Calu3 (cell line): ENCODE measurements at regions not wholly inside any gene's neighbourhood (a gene's known extent, or its start where the extent isn't known, plus 50 kb on each side); places are given as distances from the start of the nearest gene placed in this dataset.

ENCODE experiments used
- BruUV-seq: library from RNA; stranded (reverse); fragments of 400-500 nt; replicated peaks from 2 replicates; lab custom pipeline; 2021; lab: Mats Ljungman, UMichigan
- CTCF ChIA-PET: fragments of 300-600 bp; sonication (Branson Sonifier 250); formaldehyde crosslinking; loops from one replicate; lab custom pipeline; 2022; ENCODE audit warnings: antibody characterized with exemption; lab: Charles Lee
- DNase-seq: peaks from one replicate; pipeline ENCODE4 v3.0.0; 2022
- H3K27ac Mint-ChIP-seq: one replicate; pipeline ENCODE4 v1.8.0; 2022; ENCODE audit warnings: mixed read lengths; ENCODE audit not compliant: unreplicated experiment
- H3K27me3 Mint-ChIP-seq: one replicate; pipeline ENCODE4 v1.8.0; 2022; ENCODE audit warnings: mixed read lengths; ENCODE audit not compliant: unreplicated experiment
- H3K36me3 Mint-ChIP-seq: one replicate; pipeline ENCODE4 v1.8.0; 2022; ENCODE audit warnings: mild to moderate bottlenecking, moderate library complexity, mixed read lengths; ENCODE audit not compliant: insufficient read depth, unreplicated experiment
- H3K4me1 Mint-ChIP-seq: one replicate; pipeline ENCODE4 v1.8.0; 2022; ENCODE audit warnings: mild to moderate bottlenecking, low read depth, mixed read lengths; ENCODE audit not compliant: unreplicated experiment
- H3K4me3 Mint-ChIP-seq: one replicate; pipeline ENCODE4 v1.8.0; 2022; ENCODE audit warnings: mild to moderate bottlenecking, low read depth, moderate library complexity, mixed read lengths; ENCODE audit not compliant: unreplicated experiment
- H3K9me3 Mint-ChIP-seq: one replicate; pipeline ENCODE4 v1.8.0; 2022; ENCODE audit warnings: low read depth, mixed read lengths; ENCODE audit not compliant: unreplicated experiment
- intact Hi-C: fragments of 100-400 bp; cut with micrococcal nuclease; formaldehyde crosslinking; loops from one replicate; pipeline ENCODE4 v1.10.0; 2022; ENCODE audit not compliant: unreplicated experiment
- TF ChIP-seq, protein P1 (sequence below): fragments of 200-600 bp; IDR thresholded peaks from one replicate; pipeline ENCODE4 v1.8.0; 2022; ENCODE audit warnings: antibody characterized with exemption; ENCODE audit not compliant: unreplicated experiment

DNA sequence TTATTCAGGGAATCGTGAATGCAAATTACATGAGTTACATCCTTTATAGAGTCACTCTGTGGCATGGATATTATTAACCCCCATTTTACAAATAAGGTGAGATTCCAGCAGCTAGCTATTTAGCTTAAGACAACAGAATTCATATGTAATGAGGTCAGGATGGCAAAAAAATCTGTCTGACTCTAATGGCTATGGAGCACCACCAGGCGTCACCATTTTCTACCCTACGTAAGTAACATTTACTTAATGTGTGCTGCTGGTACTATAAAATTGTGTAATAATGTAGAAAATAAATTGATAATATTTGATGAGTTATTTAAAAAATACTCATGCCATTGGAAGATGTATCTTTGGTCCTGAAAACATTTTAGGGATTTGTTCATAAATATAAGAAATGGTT is 2040.1 kb upstream of the LRRTM1 start:
- no peak overlapping the region for H3K27ac Mint-ChIP-seq
- H3K4me3 Mint-ChIP-seq: no peak overlapping the region
- H3K9me3 Mint-ChIP-seq: peaks cover 2% of the 10 kb centered on the region
- no peak for DNase-seq
- no TSS peak for BruUV-seq
- CTCF ChIA-PET: no interaction called here
- H3K27me3 Mint-ChIP-seq: no peaks in the 10 kb centered on the region
- H3K36me3 Mint-ChIP-seq: no peaks in the 10 kb centered on the region
- TF ChIP-seq, protein P1, sequence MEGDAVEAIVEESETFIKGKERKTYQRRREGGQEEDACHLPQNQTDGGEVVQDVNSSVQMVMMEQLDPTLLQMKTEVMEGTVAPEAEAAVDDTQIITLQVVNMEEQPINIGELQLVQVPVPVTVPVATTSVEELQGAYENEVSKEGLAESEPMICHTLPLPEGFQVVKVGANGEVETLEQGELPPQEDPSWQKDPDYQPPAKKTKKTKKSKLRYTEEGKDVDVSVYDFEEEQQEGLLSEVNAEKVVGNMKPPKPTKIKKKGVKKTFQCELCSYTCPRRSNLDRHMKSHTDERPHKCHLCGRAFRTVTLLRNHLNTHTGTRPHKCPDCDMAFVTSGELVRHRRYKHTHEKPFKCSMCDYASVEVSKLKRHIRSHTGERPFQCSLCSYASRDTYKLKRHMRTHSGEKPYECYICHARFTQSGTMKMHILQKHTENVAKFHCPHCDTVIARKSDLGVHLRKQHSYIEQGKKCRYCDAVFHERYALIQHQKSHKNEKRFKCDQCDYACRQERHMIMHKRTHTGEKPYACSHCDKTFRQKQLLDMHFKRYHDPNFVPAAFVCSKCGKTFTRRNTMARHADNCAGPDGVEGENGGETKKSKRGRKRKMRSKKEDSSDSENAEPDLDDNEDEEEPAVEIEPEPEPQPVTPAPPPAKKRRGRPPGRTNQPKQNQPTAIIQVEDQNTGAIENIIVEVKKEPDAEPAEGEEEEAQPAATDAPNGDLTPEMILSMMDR: no peak
- H3K4me1 Mint-ChIP-seq: no peaks in the 10 kb centered on the region
- intact Hi-C loops: no loop called here

DNA sequence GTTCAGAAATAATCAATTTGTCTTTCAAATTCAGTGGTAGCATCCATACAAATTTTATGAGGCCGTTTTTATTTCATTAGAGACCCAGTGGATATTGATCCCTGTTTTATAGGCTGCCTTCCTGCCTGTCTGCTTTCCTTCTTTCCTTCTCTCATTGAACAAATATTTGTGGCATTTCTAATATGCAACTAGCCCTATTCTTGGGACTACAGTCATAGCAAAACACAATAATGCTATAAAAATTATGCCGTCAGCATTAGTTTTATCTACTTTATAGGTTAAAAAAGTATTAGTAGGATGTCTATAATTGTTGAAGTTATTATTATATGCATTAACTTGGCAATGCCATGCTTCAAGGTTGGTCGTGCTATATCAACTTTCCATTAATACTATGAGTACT is 2037.8 kb upstream of the LRRTM1 start:
- CTCF ChIA-PET: no interaction called here
- no peak overlapping the region for H3K4me3 Mint-ChIP-seq
- H3K4me1 Mint-ChIP-seq: no peaks in the 10 kb centered on the region
- TF ChIP-seq, protein P1: no peak
- no TSS peak for BruUV-seq
- no peaks in the 10 kb centered on the region for H3K36me3 Mint-ChIP-seq
- peaks cover 2% of the 10 kb centered on the region for H3K9me3 Mint-ChIP-seq
- no peak for DNase-seq
- H3K27ac Mint-ChIP-seq: no peak overlapping the region
- intact Hi-C loops: no loop called here
- no peaks in the 10 kb centered on the region for H3K27me3 Mint-ChIP-seq

DNA sequence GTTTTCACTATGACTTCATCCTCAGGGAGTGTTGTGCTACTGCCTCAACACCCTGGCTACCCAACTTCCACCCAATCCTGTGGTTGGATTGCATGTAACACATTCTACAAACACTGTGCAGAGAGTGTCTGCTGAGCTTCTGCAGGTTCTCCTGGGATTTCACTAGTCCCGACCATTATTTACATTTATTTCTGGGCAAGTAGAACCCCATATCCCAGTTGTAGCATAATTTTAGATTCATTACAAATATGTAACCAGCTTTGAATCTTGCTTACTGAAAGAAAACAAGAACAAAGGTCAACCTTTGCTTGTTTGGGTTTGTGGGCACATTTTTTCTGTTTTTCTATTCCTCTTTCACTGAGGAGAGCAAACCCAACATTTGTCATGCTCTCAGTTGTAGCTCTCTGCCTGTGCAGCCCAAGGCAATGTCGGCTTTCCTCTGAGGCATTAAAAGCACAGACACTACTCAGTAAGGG is 2036.1 kb upstream of the LRRTM1 start:
- Mint-ChIP-seq H3K4me1 (no peaks in the 10 kb centered on the region), H3K27me3 (no peaks in the 10 kb centered on the region), H3K36me3 (no peaks in the 10 kb centered on the region), H3K4me3 (no peak overlapping the region), H3K27ac (no peak overlapping the region), H3K9me3 (peaks cover 6% of the 10 kb centered on the region)
- DNase-seq: no peak
- TF ChIP-seq, protein P1: no peak
- CTCF ChIA-PET: no interaction called here
- intact Hi-C loops: no loop called here
- no TSS peak for BruUV-seq

DNA sequence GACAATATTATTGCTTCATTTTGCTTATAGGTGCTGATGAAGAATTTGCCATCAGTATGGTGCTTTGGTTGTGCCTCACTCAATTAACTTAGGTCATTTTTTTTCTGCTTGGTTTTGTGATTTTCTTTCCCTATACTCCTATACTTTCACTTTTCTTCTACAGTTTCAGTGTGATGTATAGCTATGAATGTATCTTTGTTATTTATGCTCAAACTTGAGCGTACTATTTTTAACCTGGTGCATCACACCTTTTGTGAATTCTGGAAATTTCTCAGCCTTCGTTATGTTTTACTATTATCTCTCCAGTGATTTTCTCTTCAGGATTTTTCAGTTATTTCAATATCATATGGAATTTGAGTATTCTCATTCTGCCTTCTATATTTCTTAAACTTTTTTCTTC is 2035.3 kb upstream of the LRRTM1 start:
- H3K4me1 Mint-ChIP-seq: no peaks in the 10 kb centered on the region
- no peak for DNase-seq
- H3K36me3 Mint-ChIP-seq: no peaks in the 10 kb centered on the region
- H3K27ac Mint-ChIP-seq: no peak overlapping the region
- TF ChIP-seq, protein P1: no peak
- BruUV-seq: no TSS peak
- intact Hi-C loops: no loop called here
- peaks cover 6% of the 10 kb centered on the region for H3K9me3 Mint-ChIP-seq
- H3K4me3 Mint-ChIP-seq: no peak overlapping the region
- no peaks in the 10 kb centered on the region for H3K27me3 Mint-ChIP-seq
- CTCF ChIA-PET: no interaction called here
